DMS114 treated with DMSO at 0.1 percent for 48 hours (cell line): ENCODE measurements at regions not wholly inside any gene's neighbourhood (a gene's known extent, or its start where the extent isn't known, plus 50 kb on each side); places are given as distances from the start of the nearest gene placed in this dataset.

Experiments
- DNase-seq: peaks from one replicate; lab custom pipeline; 2025; ENCODE audit not compliant: unreplicated experiment; lab: John Stamatoyannopoulos, UW

DNA sequence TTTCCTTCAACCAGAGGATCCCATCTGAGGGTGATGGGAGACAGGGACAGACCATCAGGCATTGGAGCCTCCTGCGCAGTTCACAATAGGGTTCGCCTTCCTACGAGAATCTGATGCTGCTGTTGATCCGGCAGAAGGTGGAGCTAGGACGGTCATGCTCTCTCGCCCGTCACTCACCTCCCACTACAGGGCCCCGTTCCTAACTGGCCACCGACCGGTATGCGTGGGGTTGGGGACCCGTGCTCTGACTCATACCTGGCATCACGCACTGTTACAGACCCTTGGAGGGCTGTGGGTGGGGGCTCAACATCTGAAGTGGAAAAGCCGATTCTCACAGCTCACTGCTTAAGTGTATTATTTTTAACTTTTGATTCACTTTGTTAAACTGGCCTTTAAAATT lies 402.3 kb downstream of the BRD1 start:
- DNase-seq, result no peak

DNA sequence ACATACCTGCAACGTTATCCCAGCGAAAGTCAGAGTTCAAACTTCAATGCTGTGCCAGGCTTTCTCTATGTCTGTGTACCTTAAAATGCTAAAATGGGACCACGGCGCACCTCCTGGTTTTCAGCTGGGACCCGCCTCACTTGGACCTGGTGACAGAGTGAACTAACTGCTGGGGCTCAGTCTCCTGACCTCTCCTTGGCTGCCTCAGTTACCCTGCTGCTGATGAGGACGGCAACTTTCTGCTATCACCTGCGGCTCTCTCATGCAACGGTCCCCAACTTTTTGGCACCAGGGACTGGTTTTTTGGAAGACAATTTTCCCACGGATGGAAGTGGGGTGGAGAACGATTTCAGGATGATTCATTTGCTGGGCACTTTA lies 402.8 kb downstream of the BRD1 start:
- no peak for DNase-seq

DNA sequence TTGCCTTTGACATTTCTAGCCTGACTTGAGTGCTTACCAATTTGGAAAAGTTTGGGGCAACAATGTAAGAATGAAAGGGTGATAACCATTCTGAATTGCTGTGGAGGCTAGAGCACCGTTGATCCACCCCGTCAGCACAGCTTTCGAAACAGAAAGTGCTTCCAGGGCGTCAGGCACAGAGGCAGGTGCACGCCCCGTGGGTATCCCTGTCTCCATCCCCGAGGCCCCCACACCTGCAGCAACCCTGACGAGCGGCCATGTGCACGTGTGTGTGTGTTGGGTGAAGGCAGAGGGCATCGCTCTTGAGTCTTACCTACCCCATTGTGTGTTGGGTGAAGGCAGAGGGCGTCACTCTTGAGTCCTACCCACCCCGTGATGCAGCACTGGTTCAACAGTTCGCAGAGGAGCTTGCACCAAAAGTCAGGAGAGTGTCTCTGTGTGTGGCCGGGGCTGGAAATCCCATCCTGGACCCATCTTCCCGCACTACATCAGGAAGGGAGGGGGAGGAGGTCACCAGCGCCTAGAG lies 404.5 kb downstream of the BRD1 start:
- DNase-seq, result no peak

DNA sequence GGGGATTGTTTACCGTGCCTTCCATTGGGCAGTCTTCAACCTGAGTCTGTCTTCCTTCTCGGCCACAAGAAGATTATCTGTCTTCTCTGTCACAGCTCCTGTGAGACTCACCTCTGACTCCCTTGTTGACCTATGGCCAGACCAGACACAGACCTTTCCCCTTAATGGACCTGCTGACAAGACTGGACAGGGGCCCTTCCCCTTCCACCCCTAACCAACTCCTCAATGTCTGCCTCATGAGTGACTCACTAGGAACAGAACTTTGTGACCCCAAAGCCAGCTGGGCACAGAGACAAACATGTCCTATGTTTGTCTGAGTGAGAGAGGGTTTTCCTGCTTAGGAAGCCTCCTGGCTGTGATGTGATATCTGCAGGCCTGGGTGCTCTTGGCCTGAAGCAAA lies 405.0 kb downstream of the BRD1 start:
- DNase-seq, result no peak

DNA sequence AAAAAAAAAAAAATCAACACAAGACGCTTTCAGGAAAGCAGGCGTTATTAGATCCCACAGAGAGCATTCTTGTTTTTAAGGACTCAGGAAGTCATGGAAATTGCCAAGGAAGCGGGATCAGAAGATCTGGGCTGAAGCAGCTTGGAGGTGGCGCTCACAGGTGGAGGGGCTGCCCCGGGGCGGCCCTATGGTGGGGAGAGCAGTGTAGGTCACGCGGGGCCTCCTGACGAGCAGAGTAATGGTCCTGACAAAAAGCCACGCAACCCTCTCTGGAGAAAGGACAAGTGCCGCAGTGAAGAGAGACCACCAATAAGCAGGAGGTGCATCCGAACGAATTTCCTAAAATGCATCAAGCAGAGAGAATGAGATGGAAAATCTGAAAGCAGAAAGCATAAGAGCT lies 407.0 kb downstream of the BRD1 start:
- no peak for DNase-seq

DNA sequence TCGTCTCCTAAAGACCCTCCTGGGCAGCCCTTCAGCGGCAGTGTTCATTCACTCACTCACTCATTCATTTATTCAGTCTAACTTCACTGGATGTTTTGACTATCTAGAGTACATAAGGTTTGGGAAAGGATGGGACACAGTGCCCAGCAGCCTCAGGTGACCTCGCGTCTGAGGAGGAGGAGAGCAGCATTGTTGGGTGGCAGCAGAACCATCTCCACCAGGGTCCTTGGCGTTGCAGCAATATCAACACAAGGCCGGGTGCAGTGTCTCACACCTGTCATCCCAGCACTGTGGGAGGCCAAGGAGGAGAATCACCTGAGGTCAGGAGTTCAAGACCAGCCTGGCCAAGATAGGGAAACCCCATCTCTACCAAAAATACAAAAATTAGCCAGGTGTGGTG lies 408.0 kb downstream of the BRD1 start:
- DNase-seq, result no peak

DNA sequence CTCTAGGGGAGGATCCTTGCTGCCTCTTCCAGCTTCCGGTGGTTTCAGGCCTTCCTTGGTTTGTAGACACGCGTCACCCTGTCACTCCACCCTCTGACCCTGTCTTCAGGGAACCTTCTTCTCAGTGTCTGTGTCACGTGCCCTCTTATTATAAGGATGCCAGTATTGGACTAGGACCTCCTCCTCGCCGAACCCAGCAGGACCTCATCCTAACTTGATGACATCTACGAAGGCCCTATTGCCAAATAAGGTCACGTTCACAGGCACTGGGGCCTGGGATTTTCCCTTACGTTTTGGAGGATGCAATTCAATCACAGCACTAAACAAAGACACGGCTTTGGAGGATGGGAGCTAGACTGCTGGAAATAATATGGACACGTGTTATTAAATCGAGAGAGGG lies 408.7 kb downstream of the BRD1 start:
- no peak for DNase-seq

DNA sequence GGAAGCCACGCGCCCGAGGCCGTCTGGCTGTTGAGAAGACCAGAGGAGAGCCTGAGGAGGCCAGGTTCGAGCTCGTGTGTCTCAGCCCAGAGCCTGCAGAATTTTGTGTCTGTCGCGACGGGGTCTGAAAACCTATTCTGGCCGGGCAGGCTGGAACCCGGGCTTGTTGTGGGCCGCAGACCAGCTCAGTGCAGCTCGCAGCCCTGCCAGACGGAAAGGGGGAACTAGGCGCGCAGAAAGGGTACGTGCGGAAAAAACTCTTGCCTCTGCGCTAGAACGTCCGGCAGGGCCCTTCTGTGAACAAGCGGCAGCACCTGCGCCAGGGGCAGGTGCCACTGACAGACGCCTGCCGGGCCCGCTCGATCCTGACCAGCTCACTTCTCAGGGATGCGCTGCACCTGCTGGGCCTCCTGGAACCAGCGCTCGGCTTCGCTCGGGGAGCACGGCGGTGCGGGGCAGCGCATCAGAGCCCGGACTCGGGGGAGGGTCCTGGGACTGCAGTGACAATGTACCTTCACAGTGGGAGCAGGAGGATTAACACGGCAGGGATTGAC lies 409.3 kb downstream of the BRD1 start:
- DNase-seq, result no peak

DNA sequence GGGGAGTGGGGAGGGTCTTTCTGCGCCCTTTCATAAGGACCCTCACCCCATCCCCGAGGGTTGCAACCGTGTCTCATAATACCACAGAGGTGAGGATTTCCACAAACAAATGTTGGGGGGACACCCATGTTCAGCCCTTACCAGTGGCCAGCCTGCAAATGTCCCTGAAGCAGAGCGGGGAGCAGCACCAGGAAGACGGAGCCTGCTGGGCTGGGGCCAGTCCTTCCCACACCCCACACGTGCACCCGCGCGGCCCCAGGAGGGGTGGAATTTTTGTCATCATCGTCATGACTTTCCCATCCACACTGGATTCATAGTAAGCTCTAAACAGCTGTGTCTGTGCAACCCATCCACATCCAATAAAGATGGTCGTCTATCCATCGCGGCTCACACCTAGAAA lies 409.8 kb downstream of the BRD1 start:
- DNase-seq, result no peak

DNA sequence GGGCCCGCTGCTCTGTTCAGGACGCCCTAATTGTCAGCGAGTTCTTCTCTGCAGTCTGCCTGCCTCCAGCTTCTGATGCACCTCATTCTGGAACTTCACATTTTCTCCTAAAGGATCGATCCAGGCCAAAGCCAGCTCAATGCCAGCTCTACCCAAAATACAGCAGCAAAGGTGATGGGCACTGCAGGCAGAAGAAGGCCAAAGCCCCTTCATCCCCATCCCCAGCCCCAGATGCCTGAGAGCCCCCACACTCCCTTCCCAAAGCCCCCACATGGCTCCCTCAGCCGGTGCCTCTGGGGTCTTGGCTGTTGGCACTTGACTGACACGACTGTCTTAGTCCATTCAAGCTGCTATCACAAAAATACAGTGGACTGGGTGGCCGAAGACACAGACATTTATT lies 410.3 kb downstream of the BRD1 start:
- no peak for DNase-seq

DNA sequence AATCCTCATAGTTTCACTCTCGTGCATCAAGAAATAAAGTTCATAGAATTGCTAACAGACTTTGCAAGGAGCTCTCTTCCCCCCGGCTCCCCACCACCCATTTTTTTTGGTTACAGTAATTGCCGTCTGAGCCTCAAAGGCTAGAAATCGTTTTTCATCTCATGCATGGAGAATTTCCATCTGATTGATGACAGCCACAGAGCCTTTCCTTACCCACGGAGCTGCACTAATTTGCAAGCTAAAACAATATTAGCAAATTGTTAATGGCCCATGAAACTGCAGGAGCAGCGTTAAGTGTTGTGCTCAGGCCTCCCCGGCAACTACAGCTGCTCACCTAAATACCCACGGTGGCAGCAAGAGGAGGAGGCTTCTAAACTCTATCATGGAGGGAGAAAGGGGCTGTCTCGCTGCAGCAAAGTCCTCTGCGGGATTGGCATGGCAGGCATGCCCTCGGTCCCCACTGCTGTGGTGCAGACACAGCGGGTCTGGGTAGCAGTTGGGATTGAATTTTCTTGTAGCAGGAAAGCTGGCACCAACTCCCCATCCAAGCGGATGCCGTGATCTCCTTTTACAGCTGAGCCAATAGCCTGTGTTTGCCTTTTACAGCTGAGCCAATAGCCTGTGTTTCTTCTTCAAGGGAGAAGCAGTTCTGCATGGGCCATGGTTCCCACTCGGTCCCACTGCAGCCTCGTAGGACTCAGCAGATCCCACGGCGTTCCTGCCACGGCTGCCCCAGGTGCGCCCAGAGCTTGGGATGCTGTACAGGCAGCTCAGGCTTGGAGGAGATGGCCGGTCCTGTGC lies 412.3 kb downstream of the BRD1 start:
- no peak for DNase-seq

DNA sequence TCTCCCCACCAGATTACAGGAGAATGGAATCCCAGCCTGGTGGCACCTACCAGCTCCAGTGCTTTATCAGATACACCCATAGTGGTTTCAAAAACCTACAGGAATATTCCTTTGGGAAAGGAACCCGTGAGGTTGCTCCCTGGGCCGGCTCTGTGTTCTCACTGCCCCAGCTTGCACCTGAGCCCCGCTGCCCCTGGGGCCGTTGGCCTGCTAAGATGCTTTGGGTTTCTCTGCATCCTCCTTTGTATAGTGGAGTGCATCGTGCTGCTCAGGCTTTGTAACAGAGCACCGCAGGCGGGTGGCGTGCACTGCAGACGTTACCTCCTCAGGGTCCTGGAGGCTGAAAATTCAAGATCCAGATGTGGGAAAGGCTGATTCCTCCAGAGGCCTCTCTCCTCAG lies 414.1 kb downstream of the BRD1 start:
- no peak for DNase-seq

DNA sequence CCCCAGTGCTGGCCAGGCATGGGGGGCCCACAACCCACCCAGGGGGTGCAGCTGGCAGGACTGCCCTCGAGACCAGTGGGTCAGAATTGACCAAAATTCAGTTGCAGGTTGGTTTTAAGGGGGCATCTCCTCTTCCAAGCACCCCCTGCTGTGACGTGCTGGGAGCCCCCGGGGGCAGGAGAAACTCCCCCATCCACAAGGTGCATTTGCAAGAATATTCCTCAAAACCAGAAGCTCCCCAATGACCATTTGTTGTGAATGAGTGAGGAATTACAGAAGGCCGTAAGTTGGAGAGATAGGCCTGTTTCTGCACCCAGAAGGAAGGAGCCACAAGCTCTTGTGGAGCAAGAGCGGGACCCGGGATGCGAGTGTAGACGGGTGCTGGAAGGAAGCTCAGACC lies 414.5 kb downstream of the BRD1 start:
- no peak for DNase-seq

DNA sequence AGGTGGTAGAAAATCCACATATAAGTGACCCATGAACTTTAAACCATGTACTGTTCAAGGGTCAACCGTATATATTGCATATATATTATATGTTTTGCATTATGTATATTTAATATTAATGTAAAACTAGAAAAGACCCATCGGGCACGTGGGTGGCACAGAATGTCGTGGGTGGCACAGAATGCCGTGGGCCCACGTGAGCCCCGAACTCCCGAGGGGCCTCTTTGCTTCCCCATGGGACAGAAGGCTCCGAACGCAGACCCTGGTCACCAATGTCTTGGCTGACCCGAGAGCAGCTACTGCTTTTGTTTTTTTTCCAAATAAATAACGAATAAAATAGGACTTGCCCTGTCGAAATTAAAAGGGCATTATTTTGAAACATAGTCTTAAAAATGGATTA lies 415.4 kb downstream of the BRD1 start:
- no peak for DNase-seq

DNA sequence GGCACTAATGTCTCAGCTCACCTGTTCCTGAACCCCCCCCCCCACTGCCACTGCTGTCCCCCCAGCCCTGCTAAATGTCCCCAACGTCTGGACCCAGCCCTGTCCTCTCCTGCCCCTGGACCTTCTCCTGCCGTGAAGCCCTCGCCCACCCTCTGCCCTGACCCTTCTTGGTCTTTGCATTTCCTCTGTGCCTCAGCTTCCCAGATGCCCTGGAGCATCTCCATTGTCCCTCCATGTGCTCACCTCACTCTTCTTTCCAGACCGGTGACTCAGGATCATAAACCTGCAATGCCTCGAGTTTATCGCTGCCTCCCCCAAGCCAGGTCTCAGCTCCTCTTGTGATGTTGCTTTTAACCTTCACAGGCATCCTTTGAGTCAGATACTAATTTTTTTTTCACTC lies 416.4 kb downstream of the BRD1 start:
- DNase-seq, result no peak

DNA sequence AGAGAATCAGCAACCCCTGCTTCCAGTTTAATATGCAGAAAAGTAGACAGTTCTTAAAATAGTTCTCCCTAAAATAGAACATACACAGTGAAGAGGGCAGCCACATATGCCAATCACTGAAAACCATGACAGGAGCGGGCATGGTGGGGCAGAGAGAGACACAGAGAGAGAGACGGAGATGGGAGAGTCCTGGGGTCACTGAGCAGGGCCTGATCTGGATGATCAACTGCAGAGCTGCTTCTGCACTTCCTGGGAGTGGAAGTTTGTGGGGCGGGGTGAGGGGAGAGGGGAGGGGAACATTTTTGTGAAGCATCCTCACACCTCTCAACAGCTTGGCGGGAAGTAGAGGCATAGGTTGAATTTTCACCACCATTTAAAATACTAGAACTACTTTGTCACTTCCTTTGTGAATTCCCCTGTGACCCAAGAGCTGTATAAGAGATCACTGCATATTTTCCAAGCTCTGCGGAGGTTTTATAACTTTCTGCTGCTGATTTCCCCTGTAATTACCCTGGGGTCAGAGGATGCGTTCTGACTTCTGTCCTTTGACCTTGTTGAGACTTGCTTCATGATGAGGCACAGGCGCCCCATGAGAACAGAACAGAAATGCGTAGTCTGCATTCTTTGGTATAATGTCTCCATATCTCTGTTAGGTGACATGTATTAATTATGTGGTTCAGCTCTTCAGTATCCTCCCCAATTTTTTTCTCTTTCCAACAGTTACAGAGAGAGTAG lies 419.4 kb downstream of the BRD1 start:
- no peak for DNase-seq

DNA sequence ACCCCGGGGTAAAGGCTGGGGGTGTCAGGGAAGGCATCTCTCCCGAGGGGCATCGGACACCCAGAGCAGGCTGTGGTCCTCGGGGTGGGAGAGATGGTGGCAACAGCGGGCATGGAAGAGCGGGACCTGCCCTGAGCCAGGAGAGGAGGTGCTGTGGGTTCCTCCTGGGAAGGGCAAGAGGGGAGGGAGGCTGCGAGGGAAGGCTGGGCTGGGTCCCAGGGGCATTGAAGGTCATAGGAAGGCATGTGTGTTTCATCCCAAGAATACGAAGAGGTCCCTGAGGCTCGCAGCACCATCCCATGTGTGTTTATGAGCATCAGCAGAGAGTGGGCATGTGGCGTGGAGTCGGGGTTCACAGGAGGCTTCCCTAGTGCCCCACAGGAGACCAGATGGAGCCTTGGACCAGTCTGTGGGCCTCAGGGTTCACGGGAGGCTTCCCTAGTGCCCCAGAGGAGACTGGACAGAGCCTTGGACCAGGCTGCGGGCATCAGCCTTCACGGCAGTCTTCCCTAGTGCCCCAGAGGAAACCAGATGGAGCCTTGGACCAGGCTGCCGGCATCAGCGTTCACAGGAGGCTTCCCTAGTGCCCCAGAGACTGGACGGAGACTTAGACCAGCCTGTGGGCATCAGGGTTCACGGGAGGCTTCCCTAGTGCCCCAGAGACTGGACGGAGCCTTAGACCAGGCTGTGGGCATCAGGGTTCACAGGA lies 420.6 kb downstream of the BRD1 start:
- no peak for DNase-seq

DNA sequence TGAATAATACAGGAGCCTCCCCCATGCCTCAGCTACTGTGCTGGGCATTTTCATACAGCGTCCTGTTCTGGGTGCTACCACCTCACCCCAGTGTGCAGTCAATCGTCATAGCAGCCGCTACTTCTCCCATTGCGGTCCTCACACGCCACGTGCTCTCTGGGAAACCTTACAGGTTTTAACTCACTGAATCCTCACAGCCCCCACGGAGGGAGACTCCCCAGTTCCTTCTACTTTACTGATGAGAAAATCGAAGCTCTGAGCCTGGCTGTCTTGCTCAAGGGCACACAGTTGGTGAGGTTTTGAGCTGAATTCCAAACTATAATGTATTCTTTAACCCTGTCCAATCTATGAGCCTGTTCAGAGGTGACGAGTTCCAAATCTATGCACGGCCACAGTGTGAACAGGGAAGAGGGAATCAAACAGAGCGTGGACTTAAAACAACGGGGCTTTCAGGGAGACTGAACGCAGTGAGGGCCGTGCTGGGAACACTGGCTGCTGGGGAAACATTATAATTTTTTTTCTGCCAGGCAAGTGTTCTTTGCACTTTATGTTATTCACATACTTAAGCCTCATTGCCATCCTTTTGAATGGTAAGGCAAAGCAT lies 421.5 kb downstream of the BRD1 start:
- no peak for DNase-seq

DNA sequence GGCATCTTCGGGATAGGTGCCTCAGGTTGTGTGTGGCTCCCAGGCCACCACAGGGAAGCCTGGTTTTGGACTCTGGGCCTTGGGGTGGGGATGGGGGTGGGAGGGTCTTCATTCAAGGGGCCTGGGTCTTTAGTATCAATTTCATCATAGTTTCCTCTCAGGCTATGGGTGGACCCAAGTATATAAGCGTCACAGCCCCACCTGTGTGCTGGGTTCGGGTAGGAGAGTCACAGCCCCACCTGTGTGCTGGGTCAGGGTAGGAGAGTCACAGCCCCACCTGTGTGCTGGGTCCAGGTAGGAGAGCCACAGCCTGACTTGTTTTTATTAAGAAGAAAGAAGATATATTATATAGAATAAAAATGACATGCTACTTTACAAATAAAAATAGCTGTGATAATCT lies 422.1 kb downstream of the BRD1 start:
- DNase-seq, result no peak

DNA sequence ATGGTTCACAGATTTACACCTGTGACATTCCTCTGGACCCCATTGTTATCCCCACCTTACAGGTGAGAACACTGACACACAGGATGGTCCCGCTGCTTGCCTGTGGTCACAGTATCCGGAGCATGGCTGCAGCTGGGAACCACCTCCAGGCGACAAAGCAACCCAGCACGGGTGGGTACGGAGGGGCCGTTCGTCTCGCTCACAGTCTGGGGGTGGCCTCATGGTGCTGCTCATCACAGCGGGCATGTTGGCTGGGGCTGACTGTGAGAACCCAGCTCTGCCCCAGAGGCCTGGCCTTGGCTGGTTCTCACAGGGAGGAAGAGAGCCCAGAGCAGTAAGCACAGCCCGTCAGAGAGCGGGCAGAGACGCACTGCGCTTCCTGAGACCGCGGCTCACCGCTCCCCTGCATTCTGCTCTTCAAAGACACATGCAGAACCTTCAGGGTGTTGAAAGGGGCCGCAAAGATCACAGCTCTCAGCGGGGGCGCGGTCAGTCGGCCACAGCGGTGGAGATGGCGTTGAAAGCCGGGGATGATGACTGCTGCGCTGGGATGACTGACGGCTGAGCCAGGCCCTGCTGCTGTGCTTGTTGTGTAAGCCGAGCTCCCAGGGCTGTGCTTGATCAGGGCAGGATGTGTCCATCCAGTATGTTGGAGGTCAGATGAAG lies 423.0 kb downstream of the BRD1 start:
- no peak for DNase-seq

DNA sequence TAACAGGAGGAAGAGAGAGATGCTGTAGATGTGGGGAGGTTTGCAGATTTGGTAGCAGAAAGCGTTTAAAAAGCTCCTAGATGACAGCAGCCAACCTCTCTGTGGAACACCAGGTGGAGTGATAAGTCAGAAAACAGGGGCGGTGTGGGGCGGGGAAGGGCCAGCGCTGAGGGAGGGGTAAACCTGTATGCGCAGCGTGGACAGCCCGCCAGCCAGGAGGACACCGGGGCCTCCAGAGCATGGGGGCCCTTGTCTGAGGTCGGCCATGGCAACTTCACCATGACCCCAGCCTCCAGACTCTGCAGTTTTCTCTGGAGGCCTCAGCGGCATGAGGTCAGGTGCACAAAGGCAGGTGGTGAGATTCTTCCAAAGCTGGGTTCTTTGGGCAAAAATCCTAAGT lies 423.7 kb downstream of the BRD1 start:
- DNase-seq, result no peak
